ENCODE measurements at regions not wholly inside any gene's neighbourhood (a gene's known extent, or its start where the extent isn't known, plus 50 kb on each side); places are given as distances from the start of the nearest gene placed in this dataset.

GRCh38 chr20:63121749-63122405, 94.1 kb downstream of the YTHDF1 start:
- TF ChIP-seq EZH2phosphoT487 (IDR thresholded peaks at IDR 0.05; ENCODE audit: insufficient read depth, low read depth) (no peak), EZH2 (IDR thresholded peaks at IDR 0.05; ENCODE audit: insufficient read depth, poor library complexity, severe bottlenecking) (no peak)
